Progenitor cell of endocrine pancreas (in vitro differentiated cells): ENCODE measurements at regions not wholly inside any gene's neighbourhood (a gene's known extent, or its start where the extent isn't known, plus 50 kb on each side); places are given as distances from the start of the nearest gene placed in this dataset.

Experiments used
- DNase-seq: peaks from one replicate; pipeline ENCODE4 v3.0.0; 2021; ENCODE audit warnings: low spot score; ENCODE audit not compliant: unreplicated experiment
- H3K27ac Mint-ChIP-seq: 2 replicates; pipeline ENCODE4 v1.8.0; 2021; ENCODE audit warnings: mild to moderate bottlenecking, moderate library complexity, mixed read lengths
- H3K27me3 Mint-ChIP-seq: 2 replicates; pipeline ENCODE4 v1.8.0; 2021; ENCODE audit warnings: mixed read lengths
- H3K36me3 Mint-ChIP-seq: 2 replicates; pipeline ENCODE4 v1.8.0; 2022; ENCODE audit warnings: mixed read lengths; ENCODE audit not compliant: insufficient read depth
- H3K4me1 Mint-ChIP-seq: 2 replicates; pipeline ENCODE4 v1.8.0; 2021; ENCODE audit warnings: low read depth, mixed read lengths
- H3K4me3 Mint-ChIP-seq: 2 replicates; pipeline ENCODE4 v1.8.0; 2021; ENCODE audit warnings: low read depth, mild to moderate bottlenecking, moderate library complexity, mixed read lengths
- H3K9me3 Mint-ChIP-seq: 2 replicates; pipeline ENCODE4 v1.8.0; 2021; ENCODE audit warnings: low read depth, mixed read lengths
- TF ChIP-seq, protein P1 (sequence below): fragments of 200-600 bp; sonication (generic); IDR thresholded peaks from one replicate; pipeline ENCODE4 v1.5.0; 2021; ENCODE audit warnings: antibody characterized with exemption, mild to moderate bottlenecking; ENCODE audit not compliant: unreplicated experiment

GRCh38 chr6:146865756-146866379, 267.1 kb downstream of the ADGB start:
- DNase-seq = no peak
- H3K27me3 Mint-ChIP-seq = no peaks in the 10 kb centered on the region
- H3K9me3 Mint-ChIP-seq = no peaks in the 10 kb centered on the region
- H3K27ac Mint-ChIP-seq = no peak overlapping the region
- no peaks in the 10 kb centered on the region for H3K36me3 Mint-ChIP-seq
- TF ChIP-seq, protein P1, sequence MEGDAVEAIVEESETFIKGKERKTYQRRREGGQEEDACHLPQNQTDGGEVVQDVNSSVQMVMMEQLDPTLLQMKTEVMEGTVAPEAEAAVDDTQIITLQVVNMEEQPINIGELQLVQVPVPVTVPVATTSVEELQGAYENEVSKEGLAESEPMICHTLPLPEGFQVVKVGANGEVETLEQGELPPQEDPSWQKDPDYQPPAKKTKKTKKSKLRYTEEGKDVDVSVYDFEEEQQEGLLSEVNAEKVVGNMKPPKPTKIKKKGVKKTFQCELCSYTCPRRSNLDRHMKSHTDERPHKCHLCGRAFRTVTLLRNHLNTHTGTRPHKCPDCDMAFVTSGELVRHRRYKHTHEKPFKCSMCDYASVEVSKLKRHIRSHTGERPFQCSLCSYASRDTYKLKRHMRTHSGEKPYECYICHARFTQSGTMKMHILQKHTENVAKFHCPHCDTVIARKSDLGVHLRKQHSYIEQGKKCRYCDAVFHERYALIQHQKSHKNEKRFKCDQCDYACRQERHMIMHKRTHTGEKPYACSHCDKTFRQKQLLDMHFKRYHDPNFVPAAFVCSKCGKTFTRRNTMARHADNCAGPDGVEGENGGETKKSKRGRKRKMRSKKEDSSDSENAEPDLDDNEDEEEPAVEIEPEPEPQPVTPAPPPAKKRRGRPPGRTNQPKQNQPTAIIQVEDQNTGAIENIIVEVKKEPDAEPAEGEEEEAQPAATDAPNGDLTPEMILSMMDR = no peak
- peaks cover 7% of the 10 kb centered on the region for H3K4me1 Mint-ChIP-seq
- no peak overlapping the region for H3K4me3 Mint-ChIP-seq

DNA sequence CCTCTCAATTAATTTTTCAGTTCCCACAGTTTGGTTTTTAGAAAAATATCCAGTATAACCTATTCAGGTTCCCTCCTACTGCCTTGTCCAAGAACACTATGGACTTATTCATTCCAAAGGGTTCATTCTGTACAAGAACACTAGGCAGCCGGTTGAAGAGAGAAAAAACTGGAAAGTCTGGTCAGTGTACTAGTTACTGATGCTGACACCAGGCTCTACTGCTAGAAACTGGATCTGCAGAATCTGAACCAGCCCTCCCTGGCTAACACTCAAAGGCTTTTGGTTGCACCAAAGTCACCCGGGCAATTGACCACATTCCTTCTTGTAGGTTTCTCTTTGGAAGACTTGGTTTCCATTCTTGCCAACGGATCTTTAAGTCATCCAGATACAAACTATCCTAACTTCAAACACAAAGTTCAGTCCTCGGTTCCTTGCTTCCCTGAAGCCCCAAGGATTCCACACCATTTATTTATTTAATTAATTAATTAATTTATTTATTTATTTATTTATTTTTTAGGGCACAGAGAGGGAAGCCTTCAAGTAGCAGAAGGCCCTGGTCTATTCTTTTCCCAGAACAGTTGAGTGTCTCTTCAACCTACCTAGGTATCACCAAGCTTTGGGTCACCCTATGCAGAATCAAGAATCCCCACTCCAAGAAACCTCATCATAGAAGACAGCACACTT, 268.1 kb downstream of the ADGB start:
- H3K36me3 Mint-ChIP-seq = no peaks in the 10 kb centered on the region
- DNase-seq = no peak
- TF ChIP-seq, protein P1 = no peak
- no peaks in the 10 kb centered on the region for H3K9me3 Mint-ChIP-seq
- no peak overlapping the region for H3K27ac Mint-ChIP-seq
- H3K4me3 Mint-ChIP-seq = no peak overlapping the region
- no peaks in the 10 kb centered on the region for H3K27me3 Mint-ChIP-seq
- peaks cover 13% of the 10 kb centered on the region for H3K4me1 Mint-ChIP-seq

DNA sequence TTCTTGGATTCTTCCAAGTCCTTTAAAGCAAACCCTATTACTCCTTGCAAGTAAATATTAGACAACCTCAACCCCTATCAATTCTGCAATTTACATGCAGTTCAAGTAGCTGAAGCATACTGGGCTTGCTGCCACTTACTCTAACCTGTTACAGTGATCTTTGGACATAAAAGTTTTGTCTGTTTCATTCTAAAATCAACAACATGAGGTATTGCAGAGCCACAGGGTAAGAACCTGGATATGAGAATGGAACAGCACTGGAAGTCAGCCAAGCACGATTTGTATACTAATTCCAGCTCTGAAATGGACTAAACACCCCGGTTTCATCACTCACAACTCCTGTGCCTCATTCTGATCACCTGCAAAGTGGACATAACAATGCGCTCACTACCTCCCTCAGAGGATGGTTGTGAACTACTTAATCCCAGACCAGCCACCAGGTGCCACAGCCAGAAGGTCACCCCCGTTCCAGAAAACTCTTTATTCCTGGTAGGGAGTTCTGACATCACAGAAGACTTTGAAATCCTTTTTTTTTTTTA, 270.0 kb downstream of the ADGB start:
- no peak overlapping the region for H3K4me3 Mint-ChIP-seq
- TF ChIP-seq, protein P1 = no peak
- H3K4me1 Mint-ChIP-seq = peaks cover 20% of the 10 kb centered on the region
- H3K27me3 Mint-ChIP-seq = no peaks in the 10 kb centered on the region
- H3K27ac Mint-ChIP-seq = no peak overlapping the region
- no peaks in the 10 kb centered on the region for H3K36me3 Mint-ChIP-seq
- H3K9me3 Mint-ChIP-seq = no peaks in the 10 kb centered on the region
- no peak for DNase-seq

GRCh38 chr6:146870760-146871159, 272.0 kb downstream of the ADGB start:
- Mint-ChIP-seq H3K9me3 (no peaks in the 10 kb centered on the region), H3K27ac (no peak overlapping the region), H3K27me3 (no peaks in the 10 kb centered on the region), H3K4me1 (peaks cover 18% of the 10 kb centered on the region), H3K4me3 (no peak overlapping the region), H3K36me3 (no peaks in the 10 kb centered on the region)
- no peak for DNase-seq
- TF ChIP-seq, protein P1 = no peak

- H3K27ac Mint-ChIP-seq = peak overlapping the region; percentile 8
- no peaks in the 10 kb centered on the region for H3K27me3 Mint-ChIP-seq
- H3K36me3 Mint-ChIP-seq = no peaks in the 10 kb centered on the region
- H3K4me3 Mint-ChIP-seq = no peak overlapping the region
- peaks cover 24% of the 10 kb centered on the region for H3K4me1 Mint-ChIP-seq
- no peaks in the 10 kb centered on the region for H3K9me3 Mint-ChIP-seq
- TF ChIP-seq, protein P1 = no peak
- DNase-seq = no peak
These were observed 273.0 kb downstream of the ADGB start for GRCh38 chr6:146871611-146872425.
